ENCODE measurements at regions not wholly inside any gene's neighbourhood (a gene's known extent, or its start where the extent isn't known, plus 50 kb on each side); places are given as distances from the start of the nearest gene placed in this dataset.
A peak's percentile ranks its signal among the peaks of the same experiment; 100 is the strongest.

DNA sequence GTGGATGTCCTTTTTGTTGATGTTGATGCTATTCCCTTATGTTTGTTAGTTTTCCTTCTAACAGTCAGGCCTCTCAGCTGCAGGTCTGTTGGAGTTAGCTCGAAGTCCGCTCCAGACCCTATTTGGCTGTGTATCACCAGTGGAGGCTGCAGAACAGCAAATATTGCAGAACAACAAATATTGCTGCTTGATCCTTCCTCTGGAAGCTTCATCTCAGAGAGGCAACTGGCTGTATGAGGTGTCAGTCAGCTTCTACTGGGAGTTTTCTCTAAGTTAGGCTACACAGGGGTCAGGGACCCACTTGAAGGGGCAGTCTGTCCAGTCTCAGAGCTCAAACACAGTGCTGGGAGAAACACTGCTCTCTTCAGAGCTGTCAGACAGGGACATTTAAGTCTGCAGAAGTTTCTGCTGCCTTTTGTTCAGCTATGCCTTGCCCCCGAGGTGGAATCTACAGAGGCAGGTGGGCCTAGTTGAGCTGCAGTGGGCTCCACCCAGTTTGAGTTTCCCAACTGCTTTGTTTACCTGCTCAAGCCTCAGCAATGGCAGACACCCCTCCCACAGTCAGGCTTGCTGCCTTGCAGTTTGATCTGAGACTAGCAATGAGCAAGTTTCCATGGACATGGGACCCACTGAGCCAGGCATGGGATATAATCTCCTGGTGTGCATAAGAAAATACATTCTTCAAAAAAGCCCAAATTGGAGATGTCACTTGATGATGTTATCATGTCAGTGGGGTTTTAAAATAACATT is 99.5 kb downstream of the KDM5D start:
- ATAC-seq (ENCODE audit: low read depth) (no peak), DNase-seq (ENCODE audit: low spot score) (no peak)
- TF ChIP-seq, protein P1, sequence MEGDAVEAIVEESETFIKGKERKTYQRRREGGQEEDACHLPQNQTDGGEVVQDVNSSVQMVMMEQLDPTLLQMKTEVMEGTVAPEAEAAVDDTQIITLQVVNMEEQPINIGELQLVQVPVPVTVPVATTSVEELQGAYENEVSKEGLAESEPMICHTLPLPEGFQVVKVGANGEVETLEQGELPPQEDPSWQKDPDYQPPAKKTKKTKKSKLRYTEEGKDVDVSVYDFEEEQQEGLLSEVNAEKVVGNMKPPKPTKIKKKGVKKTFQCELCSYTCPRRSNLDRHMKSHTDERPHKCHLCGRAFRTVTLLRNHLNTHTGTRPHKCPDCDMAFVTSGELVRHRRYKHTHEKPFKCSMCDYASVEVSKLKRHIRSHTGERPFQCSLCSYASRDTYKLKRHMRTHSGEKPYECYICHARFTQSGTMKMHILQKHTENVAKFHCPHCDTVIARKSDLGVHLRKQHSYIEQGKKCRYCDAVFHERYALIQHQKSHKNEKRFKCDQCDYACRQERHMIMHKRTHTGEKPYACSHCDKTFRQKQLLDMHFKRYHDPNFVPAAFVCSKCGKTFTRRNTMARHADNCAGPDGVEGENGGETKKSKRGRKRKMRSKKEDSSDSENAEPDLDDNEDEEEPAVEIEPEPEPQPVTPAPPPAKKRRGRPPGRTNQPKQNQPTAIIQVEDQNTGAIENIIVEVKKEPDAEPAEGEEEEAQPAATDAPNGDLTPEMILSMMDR (IDR thresholded peaks at IDR 0.05; ENCODE audit: poor library complexity, severe bottlenecking), result no peak
- Histone ChIP-seq H3K4me1 (ENCODE audit: insufficient read depth, poor library complexity, severe bottlenecking) (no peaks in the 10 kb centered on the region), H3K4me3 (ENCODE audit: severe bottlenecking) (no peak overlapping the region), H3K27ac (ENCODE audit: poor library complexity, severe bottlenecking) (no peak overlapping the region), H3K9me3 (ENCODE audit: severe bottlenecking) (no peaks in the 10 kb centered on the region), H3K36me3 (ENCODE audit: low read depth) (no peaks in the 10 kb centered on the region), H3K27me3 (ENCODE audit: insufficient read depth, poor library complexity, severe bottlenecking) (no peaks in the 10 kb centered on the region)

DNA sequence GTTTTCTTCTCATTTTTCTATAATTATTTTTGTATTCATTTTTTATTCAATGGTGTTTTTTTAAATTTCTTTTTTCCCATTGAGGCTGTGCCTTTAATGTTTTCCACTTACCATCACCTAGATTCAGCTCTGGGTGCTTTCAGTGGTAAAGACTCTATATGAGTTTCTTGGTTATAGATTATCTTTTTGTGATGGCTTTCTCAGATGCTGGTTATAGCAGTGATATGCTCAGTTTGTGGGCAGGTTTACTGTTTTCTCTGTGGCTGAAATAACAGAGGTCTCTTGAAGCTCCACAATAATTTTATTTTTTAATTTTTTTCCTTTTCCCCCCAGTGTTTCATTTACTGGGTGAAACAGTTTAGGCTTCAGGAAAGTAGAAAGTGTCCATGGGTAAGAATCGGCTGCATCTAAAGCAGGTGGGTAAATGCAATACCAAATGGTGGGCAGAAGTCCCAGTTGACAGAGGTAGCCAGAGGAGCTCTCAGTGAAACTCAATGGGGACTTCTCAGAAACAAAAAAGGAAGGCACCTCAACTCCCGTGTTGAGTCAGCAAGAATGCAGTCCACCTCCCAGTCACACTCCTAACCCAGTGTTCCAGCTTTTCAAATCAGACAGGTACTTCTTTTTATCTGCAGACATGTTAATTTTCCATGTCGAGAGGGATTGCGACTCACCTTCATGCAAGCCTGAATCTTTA is 106.7 kb downstream of the KDM5D start:
- H3K36me3 ChIP-seq (ENCODE audit: low read depth), result no peaks in the 10 kb centered on the region
- TF ChIP-seq, protein P1 (IDR thresholded peaks at IDR 0.05; ENCODE audit: poor library complexity, severe bottlenecking), result no peak
- DNase-seq (ENCODE audit: low spot score) (no peak), ATAC-seq (ENCODE audit: low read depth) (no peak)
- H3K4me1 ChIP-seq (ENCODE audit: insufficient read depth, poor library complexity, severe bottlenecking), result no peaks in the 10 kb centered on the region
- H3K27ac ChIP-seq (ENCODE audit: poor library complexity, severe bottlenecking), result no peak overlapping the region
- H3K9me3 ChIP-seq (ENCODE audit: severe bottlenecking), result no peaks in the 10 kb centered on the region
- no peak overlapping the region for H3K4me3 ChIP-seq (ENCODE audit: severe bottlenecking)
- H3K27me3 ChIP-seq (ENCODE audit: insufficient read depth, poor library complexity, severe bottlenecking), result no peaks in the 10 kb centered on the region

DNA sequence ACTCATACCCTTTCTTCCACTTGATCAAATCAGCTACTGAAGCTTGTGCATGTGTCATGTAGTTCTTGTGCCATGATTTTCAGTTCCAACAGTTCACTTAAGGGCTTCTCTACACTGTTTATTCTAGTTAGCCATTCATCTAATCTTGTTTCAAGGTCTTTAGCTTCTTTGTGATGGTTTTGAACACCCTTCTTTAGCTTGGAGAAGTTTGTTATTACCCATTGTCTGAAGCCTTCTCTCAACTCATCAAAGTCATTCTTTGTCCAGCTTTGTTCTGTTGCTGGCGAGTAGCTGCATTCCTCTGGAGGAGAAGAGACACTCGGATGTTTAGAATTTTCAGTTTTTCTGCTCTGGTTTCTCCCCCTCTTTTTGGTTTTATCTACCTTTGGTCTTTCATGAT is 115.6 kb downstream of the KDM5D start:
- Histone ChIP-seq H3K9me3 (ENCODE audit: severe bottlenecking) (no peaks in the 10 kb centered on the region), H3K4me3 (ENCODE audit: severe bottlenecking) (no peak overlapping the region), H3K27me3 (ENCODE audit: insufficient read depth, poor library complexity, severe bottlenecking) (no peaks in the 10 kb centered on the region), H3K4me1 (ENCODE audit: insufficient read depth, poor library complexity, severe bottlenecking) (no peaks in the 10 kb centered on the region), H3K27ac (ENCODE audit: poor library complexity, severe bottlenecking) (no peak overlapping the region), H3K36me3 (ENCODE audit: low read depth) (no peaks in the 10 kb centered on the region)
- DNase-seq (ENCODE audit: low spot score), result no peak
- no peak for ATAC-seq (ENCODE audit: low read depth)
- TF ChIP-seq, protein P1 (IDR thresholded peaks at IDR 0.05; ENCODE audit: poor library complexity, severe bottlenecking), result no peak

DNA sequence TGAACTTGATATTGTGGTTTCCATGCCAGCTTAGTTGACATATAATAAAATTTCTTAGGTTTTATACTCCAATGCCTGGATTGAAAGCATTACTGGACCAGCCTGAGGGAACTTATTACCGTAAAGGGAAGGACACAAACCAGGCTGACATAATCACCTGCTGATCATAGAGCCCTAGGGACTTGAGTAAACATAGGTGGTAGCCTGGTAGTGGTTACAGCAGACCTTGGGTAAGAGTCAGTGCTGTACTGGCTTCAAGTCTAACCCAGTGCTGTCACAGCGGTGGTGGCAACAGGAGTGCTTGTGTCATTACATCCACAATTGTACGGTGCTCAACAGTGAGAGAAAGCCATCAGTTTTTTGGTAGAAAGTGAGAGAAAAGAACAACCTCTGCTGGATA is 122.1 kb downstream of the KDM5D start:
- TF ChIP-seq, protein P1 (IDR thresholded peaks at IDR 0.05; ENCODE audit: poor library complexity, severe bottlenecking), result no peak
- H3K36me3 ChIP-seq (ENCODE audit: low read depth), result no peaks in the 10 kb centered on the region
- DNase-seq (ENCODE audit: low spot score) (no peak), ATAC-seq (ENCODE audit: low read depth) (no peak)
- H3K27me3 ChIP-seq (ENCODE audit: insufficient read depth, poor library complexity, severe bottlenecking), result no peaks in the 10 kb centered on the region
- H3K4me1 ChIP-seq (ENCODE audit: insufficient read depth, poor library complexity, severe bottlenecking), result no peaks in the 10 kb centered on the region
- no peak overlapping the region for H3K4me3 ChIP-seq (ENCODE audit: severe bottlenecking)
- H3K9me3 ChIP-seq (ENCODE audit: severe bottlenecking), result no peaks in the 10 kb centered on the region
- H3K27ac ChIP-seq (ENCODE audit: poor library complexity, severe bottlenecking), result no peak overlapping the region

DNA sequence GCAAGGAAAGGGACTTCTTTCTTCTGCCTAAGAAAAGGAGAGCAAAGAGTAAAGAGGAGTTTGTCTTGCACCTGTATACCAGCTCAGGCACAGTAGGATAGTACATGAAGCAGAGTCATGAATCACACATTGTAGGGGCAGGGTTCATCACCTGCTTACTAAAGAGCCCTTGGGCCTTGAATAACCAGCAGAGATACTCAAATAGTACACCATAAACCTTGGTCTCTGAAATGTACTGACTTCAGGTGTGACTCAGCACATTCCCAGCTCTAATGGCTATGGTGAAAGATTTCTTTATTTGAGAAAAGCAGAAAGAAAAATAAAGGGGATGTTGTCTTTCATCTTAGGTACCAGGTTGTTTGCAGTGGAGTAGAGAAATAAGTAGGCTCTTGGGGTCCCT is 122.8 kb downstream of the KDM5D start:
- TF ChIP-seq, protein P1 (IDR thresholded peaks at IDR 0.05; ENCODE audit: poor library complexity, severe bottlenecking), result no peak
- Histone ChIP-seq H3K27ac (ENCODE audit: poor library complexity, severe bottlenecking) (no peak overlapping the region), H3K4me1 (ENCODE audit: insufficient read depth, poor library complexity, severe bottlenecking) (no peaks in the 10 kb centered on the region), H3K27me3 (ENCODE audit: insufficient read depth, poor library complexity, severe bottlenecking) (no peaks in the 10 kb centered on the region), H3K4me3 (ENCODE audit: severe bottlenecking) (no peak overlapping the region), H3K9me3 (ENCODE audit: severe bottlenecking) (no peaks in the 10 kb centered on the region), H3K36me3 (ENCODE audit: low read depth) (no peaks in the 10 kb centered on the region)
- peak; percentile 75 for ATAC-seq (ENCODE audit: low read depth)
- no peak for DNase-seq (ENCODE audit: low spot score)
